ENCODE measurements at regions not wholly inside any gene's neighbourhood (a gene's known extent, or its start where the extent isn't known, plus 50 kb on each side); places are given as distances from the start of the nearest gene placed in this dataset.
"Not testable (repeated sequence)": the region's sequence is repeated elsewhere in the genome, so short reads cannot be mapped to it uniquely, and the experiment has no call there.

GRCh38 chrX:13232484-13232883 lies 87.4 kb downstream of the ATXN3L start:
- DNase-seq, result no peak
- in situ Hi-C loops (cut with HindIII; ENCODE audit: low pct_ligation_motif_present, low pct_unique_long_range_greater_than_20kb, low sequenced_read_pairs), result no loop called here

GRCh38 chrX:13226214-13226613 lies 93.6 kb downstream of the ATXN3L start:
- DNase-seq, result no peak
- in situ Hi-C loops (cut with HindIII; ENCODE audit: low pct_ligation_motif_present, low pct_unique_long_range_greater_than_20kb, low sequenced_read_pairs), result no loop called here

- in situ Hi-C loops (cut with HindIII; ENCODE audit: low pct_ligation_motif_present, low pct_unique_long_range_greater_than_20kb, low sequenced_read_pairs), result no loop called here
- DNase-seq, result peak; percentile 75
Measured at GRCh38 chrX:13223868-13224567, 95.8 kb downstream of the ATXN3L start.

- peak; percentile 15 for DNase-seq
Measured at GRCh38 chrX:13220916-13221315, 98.9 kb downstream of the ATXN3L start.

GRCh38 chrX:13219991-13220764 lies 99.7 kb downstream of the ATXN3L start:
- peak; percentile 12 for DNase-seq
- in situ Hi-C loops (cut with HindIII; ENCODE audit: low pct_ligation_motif_present, low pct_unique_long_range_greater_than_20kb, low sequenced_read_pairs), result no loop called here

More at GRCh38 chrX:13220916-13221315, 98.9 kb downstream of the ATXN3L start:
- in situ Hi-C loops (cut with HindIII; ENCODE audit: low pct_ligation_motif_present, low pct_unique_long_range_greater_than_20kb, low sequenced_read_pairs), result no loop called here

GRCh38 chrX:13218758-13219157 lies 101.1 kb downstream of the ATXN3L start:
- DNase-seq, result no peak
- in situ Hi-C loops (cut with HindIII; ENCODE audit: low pct_ligation_motif_present, low pct_unique_long_range_greater_than_20kb, low sequenced_read_pairs), result no loop called here

GRCh38 chrX:13216139-13216538 lies 103.7 kb downstream of the ATXN3L start:
- in situ Hi-C loops (cut with HindIII; ENCODE audit: low pct_ligation_motif_present, low pct_unique_long_range_greater_than_20kb, low sequenced_read_pairs), result no loop called here
- no peak for DNase-seq

GRCh38 chrX:13215729-13216128 lies 104.1 kb downstream of the ATXN3L start:
- in situ Hi-C loops (cut with HindIII; ENCODE audit: low pct_ligation_motif_present, low pct_unique_long_range_greater_than_20kb, low sequenced_read_pairs), result no loop called here

GRCh38 chrX:13212191-13212651 lies 107.6 kb downstream of the ATXN3L start:
- no peak for DNase-seq
- in situ Hi-C loops (cut with HindIII; ENCODE audit: low pct_ligation_motif_present, low pct_unique_long_range_greater_than_20kb, low sequenced_read_pairs), result no loop called here

More at GRCh38 chrX:13215729-13216128, 104.1 kb downstream of the ATXN3L start:
- no peak for DNase-seq

GRCh38 chrX:13210142-13210541 lies 109.7 kb downstream of the ATXN3L start:
- in situ Hi-C loops (cut with HindIII; ENCODE audit: low pct_ligation_motif_present, low pct_unique_long_range_greater_than_20kb, low sequenced_read_pairs); DNase-seq: not testable (repeated sequence)

GRCh38 chrX:13209704-13210103 lies 110.1 kb downstream of the ATXN3L start:
- DNase-seq; in situ Hi-C loops (cut with HindIII; ENCODE audit: low pct_ligation_motif_present, low pct_unique_long_range_greater_than_20kb, low sequenced_read_pairs): not testable (repeated sequence)

GRCh38 chrX:13208281-13208935 lies 111.4 kb downstream of the ATXN3L start:
- DNase-seq, result no peak
- in situ Hi-C loops (cut with HindIII; ENCODE audit: low pct_ligation_motif_present, low pct_unique_long_range_greater_than_20kb, low sequenced_read_pairs), result no loop called here

- in situ Hi-C loops (cut with HindIII; ENCODE audit: low pct_ligation_motif_present, low pct_unique_long_range_greater_than_20kb, low sequenced_read_pairs), result no loop called here
- DNase-seq, result no peak
Measured at GRCh38 chrX:13203271-13203670, 116.6 kb downstream of the ATXN3L start.

GRCh38 chrX:13201605-13202219 lies 118.1 kb downstream of the ATXN3L start:
- no peak for DNase-seq
- in situ Hi-C loops (cut with HindIII; ENCODE audit: low pct_ligation_motif_present, low pct_unique_long_range_greater_than_20kb, low sequenced_read_pairs), result no loop called here

GRCh38 chrX:13200398-13200797 lies 119.5 kb downstream of the ATXN3L start:
- DNase-seq, result no peak
- in situ Hi-C loops (cut with HindIII; ENCODE audit: low pct_ligation_motif_present, low pct_unique_long_range_greater_than_20kb, low sequenced_read_pairs), result no loop called here

GRCh38 chrX:13198762-13199064 lies 121.1 kb downstream of the ATXN3L start:
- in situ Hi-C loops (cut with HindIII; ENCODE audit: low pct_ligation_motif_present, low pct_unique_long_range_greater_than_20kb, low sequenced_read_pairs), result no loop called here
- DNase-seq, result no peak

GRCh38 chrX:13198056-13198761 lies 121.6 kb downstream of the ATXN3L start:
- in situ Hi-C loops (cut with HindIII; ENCODE audit: low pct_ligation_motif_present, low pct_unique_long_range_greater_than_20kb, low sequenced_read_pairs), result no loop called here
- DNase-seq, result no peak

GRCh38 chrX:13196782-13197181 lies 123.1 kb downstream of the ATXN3L start:
- in situ Hi-C loops (cut with HindIII; ENCODE audit: low pct_ligation_motif_present, low pct_unique_long_range_greater_than_20kb, low sequenced_read_pairs), result no loop called here
- no peak for DNase-seq

Data from ACHN (cell line).